Activated naive CD4-positive, alpha-beta T cell treated with anti-CD3 and anti-CD28 coated beads, Interleukin-2, amount 10 ng/mL, durations not matched to agents 7 days and 5 days (primary cell): ENCODE measurements at regions not wholly inside any gene's neighbourhood (a gene's known extent, or its start where the extent isn't known, plus 50 kb on each side); places are given as distances from the start of the nearest gene placed in this dataset.

Source experiments
- CTCF ChIA-PET: fragments of 350-600 bp; sonication (Branson Sonifier 250); formaldehyde crosslinking; loops from one replicate; lab custom pipeline; 2021; ENCODE audit warnings: antibody characterized with exemption; lab: Charles Lee
- DNase-seq: peaks from one replicate; pipeline ENCODE4 v3.0.0-alpha.2; 2020
- H3K27ac Mint-ChIP-seq: one replicate; pipeline ENCODE4 v1.8.0; 2021; ENCODE audit warnings: mild to moderate bottlenecking, moderate library complexity, mixed read lengths
- H3K27me3 Mint-ChIP-seq: one replicate; pipeline ENCODE4 v1.8.0; 2021; ENCODE audit warnings: mild to moderate bottlenecking, mixed read lengths
- H3K36me3 Mint-ChIP-seq: one replicate; pipeline ENCODE4 v1.8.0; 2021; ENCODE audit warnings: mixed read lengths
- H3K4me1 Mint-ChIP-seq: one replicate; pipeline ENCODE4 v1.8.0; 2021; ENCODE audit warnings: mixed read lengths
- H3K4me3 Mint-ChIP-seq: one replicate; pipeline ENCODE4 v1.8.0; 2021; ENCODE audit warnings: mild to moderate bottlenecking, moderate library complexity, mixed read lengths
- H3K9me3 Mint-ChIP-seq: one replicate; pipeline ENCODE4 v1.8.0; 2021; ENCODE audit warnings: mixed read lengths

DNA sequence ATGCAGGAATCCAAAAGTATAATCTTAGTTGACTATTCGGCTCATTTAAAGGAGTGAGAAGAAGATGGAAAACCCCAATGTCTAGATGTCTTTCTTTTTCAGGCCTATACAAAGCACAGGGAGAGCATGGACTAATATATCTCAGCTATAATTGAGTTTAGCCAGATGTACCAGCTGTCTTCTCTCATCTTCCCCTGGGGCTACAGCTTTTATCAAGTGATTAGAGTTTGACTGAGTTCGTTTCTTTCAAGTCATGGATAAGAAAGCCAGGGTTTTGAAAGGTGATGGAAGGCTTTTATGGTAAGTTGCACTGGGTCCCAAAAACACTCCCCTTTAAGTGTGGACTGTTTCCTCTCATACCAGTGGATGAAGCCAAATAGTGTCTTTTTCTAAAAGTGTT lies 1172.8 kb upstream of the TENM4 start:
- Mint-ChIP-seq H3K27me3 (no peaks in the 10 kb centered on the region), H3K27ac (no peak overlapping the region), H3K4me1 (no peaks in the 10 kb centered on the region), H3K36me3 (no peaks in the 10 kb centered on the region), H3K4me3 (no peak overlapping the region), H3K9me3 (peaks cover 5% of the 10 kb centered on the region)
- no peak for DNase-seq
- CTCF ChIA-PET, result no interaction called here

DNA sequence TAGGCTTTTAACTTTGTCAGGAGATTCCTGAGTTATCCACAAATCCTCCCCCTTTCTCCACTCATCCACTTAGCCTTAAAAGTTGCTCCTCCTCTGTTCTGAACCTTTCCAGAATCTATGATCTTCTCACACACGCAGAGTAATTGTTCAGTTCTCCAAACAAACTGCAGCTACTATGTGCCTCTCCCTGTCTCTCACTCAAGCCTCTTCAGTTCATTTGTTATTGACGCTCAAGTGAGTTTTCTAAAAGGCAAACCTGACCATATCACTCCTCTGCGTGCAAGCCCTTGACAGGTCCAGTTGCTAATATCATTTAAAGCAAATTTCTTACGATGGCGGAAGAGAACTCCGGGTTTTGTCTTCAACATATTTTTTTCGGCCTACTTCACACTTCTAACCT lies 1169.7 kb upstream of the TENM4 start:
- CTCF ChIA-PET, result no interaction called here
- H3K36me3 Mint-ChIP-seq, result no peaks in the 10 kb centered on the region
- no peaks in the 10 kb centered on the region for H3K27me3 Mint-ChIP-seq
- no peaks in the 10 kb centered on the region for H3K4me1 Mint-ChIP-seq
- peaks cover 6% of the 10 kb centered on the region for H3K9me3 Mint-ChIP-seq
- H3K4me3 Mint-ChIP-seq, result no peak overlapping the region
- no peak for DNase-seq
- no peak overlapping the region for H3K27ac Mint-ChIP-seq

DNA sequence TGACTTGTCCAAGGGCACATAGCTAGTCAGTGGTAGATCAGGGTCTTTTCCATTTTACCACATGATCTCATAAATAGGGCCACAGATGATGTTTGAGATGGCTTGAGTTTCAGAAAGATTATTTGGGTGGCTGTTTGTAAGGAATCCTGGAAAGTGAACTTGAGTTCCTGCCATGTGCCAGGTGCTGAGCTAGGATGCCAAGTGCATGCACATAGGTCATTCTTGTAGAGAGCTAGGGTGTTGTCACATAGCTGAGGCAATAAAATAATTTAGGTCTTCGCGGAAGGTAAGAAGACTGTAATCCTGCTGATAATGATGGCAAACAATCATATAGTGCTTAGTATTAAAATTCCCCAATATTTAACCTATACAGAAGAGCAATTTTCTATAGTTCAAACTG lies 1162.6 kb upstream of the TENM4 start:
- H3K27ac Mint-ChIP-seq, result no peak overlapping the region
- H3K9me3 Mint-ChIP-seq, result peaks cover 8% of the 10 kb centered on the region
- CTCF ChIA-PET, result no interaction called here
- no peaks in the 10 kb centered on the region for H3K4me1 Mint-ChIP-seq
- no peak overlapping the region for H3K4me3 Mint-ChIP-seq
- no peaks in the 10 kb centered on the region for H3K27me3 Mint-ChIP-seq
- no peaks in the 10 kb centered on the region for H3K36me3 Mint-ChIP-seq
- DNase-seq, result no peak

DNA sequence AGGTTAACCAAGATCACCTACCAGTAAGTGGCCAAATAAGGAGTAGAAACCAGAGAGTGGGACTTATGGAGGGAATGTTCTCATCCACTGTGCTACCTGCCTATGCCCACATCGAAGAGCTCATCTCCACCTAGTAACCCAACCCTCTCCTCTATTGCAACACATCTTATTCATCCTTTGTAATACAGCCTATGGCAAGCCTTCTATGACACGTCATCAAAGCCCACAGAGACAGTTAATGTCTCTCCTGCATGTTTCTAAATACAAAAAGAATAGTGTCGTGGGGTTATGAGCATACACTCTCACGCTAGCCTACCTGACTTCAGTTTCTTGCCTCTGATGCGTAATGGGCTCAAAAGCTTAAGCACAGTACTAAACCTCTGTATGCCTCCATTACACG lies 1158.1 kb upstream of the TENM4 start:
- CTCF ChIA-PET, result no interaction called here

DNA sequence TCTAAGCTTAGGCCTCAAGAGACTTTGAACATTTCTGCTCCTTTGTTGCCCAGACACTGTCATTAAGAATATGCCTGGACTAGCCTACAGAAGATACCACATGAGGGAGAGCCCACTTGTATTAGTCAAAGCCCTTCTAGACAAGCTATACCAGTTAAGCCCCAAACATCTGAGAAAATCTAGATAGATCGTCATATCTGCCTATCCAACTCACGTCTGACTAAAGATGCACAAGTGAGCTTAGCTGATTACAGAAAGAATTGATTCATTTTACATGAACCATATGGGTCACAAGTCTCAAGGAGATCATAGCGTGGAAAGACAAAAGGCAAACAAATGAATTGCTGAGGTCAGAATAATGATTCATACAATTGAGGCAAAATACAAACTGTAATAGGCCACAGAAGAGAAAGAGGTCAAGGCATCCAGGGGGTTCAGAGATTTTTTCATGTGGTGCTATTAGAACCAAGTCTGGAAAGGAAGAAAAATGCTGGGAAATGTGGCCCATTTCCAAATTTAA lies 1155.5 kb upstream of the TENM4 start:
- H3K36me3 Mint-ChIP-seq, result no peaks in the 10 kb centered on the region
- H3K27me3 Mint-ChIP-seq, result no peaks in the 10 kb centered on the region
- H3K9me3 Mint-ChIP-seq, result peaks cover 11% of the 10 kb centered on the region

More for the DNA sequence above, 1158.1 kb upstream of the TENM4 start:
- Mint-ChIP-seq H3K36me3 (no peaks in the 10 kb centered on the region), H3K4me1 (no peaks in the 10 kb centered on the region), H3K27me3 (no peaks in the 10 kb centered on the region), H3K27ac (no peak overlapping the region), H3K9me3 (peaks cover 12% of the 10 kb centered on the region), H3K4me3 (no peak overlapping the region)
- DNase-seq, result no peak

DNA sequence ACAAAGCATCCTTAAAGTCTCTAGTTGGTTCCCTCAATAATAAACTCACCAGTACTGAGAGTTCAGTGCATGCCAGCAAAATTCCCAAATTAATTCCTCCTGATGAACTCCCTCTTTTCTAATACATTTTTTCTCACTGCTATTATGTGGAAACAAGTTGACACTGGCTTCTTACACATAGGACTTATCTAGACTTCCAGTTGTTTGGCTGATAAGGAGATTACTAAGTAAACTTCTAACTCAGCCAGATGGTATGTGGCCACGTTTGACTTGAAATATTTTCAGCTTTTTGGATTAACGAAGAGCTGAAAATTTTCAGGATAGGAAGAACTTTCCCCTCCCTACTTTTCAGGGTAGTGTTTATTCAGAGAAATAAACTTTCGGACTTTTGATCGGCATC lies 1154.2 kb upstream of the TENM4 start:
- no peak overlapping the region for H3K27ac Mint-ChIP-seq
- H3K27me3 Mint-ChIP-seq, result no peaks in the 10 kb centered on the region
- H3K36me3 Mint-ChIP-seq, result no peaks in the 10 kb centered on the region
- H3K9me3 Mint-ChIP-seq, result peaks cover 10% of the 10 kb centered on the region
- no peak overlapping the region for H3K4me3 Mint-ChIP-seq
- no peaks in the 10 kb centered on the region for H3K4me1 Mint-ChIP-seq
- CTCF ChIA-PET, result no interaction called here
- no peak for DNase-seq

More for the DNA sequence above, 1155.5 kb upstream of the TENM4 start:
- Mint-ChIP-seq H3K4me3 (no peak overlapping the region), H3K27ac (no peak overlapping the region), H3K4me1 (no peaks in the 10 kb centered on the region)
- CTCF ChIA-PET, result no interaction called here
- no peak for DNase-seq

DNA sequence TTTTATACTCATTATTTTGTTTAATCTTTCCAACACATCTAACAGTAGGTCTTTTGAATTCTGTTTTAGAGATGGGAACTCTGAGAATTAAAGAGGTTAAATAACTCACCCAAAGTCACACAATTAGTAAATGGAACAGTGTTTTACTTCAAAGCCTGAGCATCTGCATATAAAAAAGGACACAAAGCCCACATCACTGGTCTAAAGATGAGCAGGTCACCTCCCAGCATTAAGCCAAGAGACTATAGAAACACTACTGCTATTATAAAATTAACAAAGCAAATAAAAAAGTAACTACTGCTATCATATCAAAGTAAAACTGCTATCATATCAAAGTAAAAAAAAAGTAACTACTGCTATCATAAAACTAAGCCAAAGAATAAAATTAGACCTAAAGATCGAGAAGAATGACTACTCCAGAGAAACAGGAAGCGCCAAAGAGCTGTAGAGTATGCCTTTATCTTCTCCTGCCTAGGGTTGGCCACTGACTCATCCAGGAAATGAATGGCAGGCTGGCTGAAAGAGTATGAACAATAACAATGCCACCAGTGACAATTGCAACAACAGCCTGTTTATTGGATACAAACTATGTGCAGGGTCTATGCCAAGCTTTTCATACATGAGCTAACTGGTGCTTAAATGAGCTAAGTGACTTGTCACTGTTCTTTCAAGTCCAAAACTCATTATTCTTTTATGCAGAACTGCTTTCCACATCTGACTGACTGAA lies 1153.0 kb upstream of the TENM4 start:
- H3K36me3 Mint-ChIP-seq, result no peaks in the 10 kb centered on the region
- peaks cover 9% of the 10 kb centered on the region for H3K9me3 Mint-ChIP-seq
- CTCF ChIA-PET, result no interaction called here
- no peaks in the 10 kb centered on the region for H3K27me3 Mint-ChIP-seq
- H3K27ac Mint-ChIP-seq, result no peak overlapping the region
- H3K4me1 Mint-ChIP-seq, result no peaks in the 10 kb centered on the region
- H3K4me3 Mint-ChIP-seq, result no peak overlapping the region
- no peak for DNase-seq

DNA sequence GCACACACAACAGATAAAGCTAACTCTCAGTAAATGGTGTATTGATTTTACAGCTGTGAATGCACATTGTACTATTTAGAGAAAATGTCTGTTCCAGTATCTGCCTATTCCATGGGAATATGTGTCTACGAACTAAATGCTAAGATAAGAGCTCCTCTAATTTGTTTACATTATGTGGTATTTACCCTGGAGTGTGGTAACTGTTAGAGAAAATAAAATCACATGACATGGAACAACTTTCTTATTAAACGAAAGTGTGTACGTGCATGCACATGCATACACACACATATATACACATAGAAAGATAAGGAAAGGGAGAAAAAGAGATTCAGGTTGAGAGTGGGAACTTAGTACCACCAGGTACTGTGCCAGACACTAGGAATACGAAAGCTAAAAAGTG lies 1151.7 kb upstream of the TENM4 start:
- Mint-ChIP-seq H3K9me3 (peaks cover 9% of the 10 kb centered on the region), H3K36me3 (no peaks in the 10 kb centered on the region), H3K27ac (no peak overlapping the region), H3K4me1 (no peaks in the 10 kb centered on the region), H3K27me3 (no peaks in the 10 kb centered on the region), H3K4me3 (no peak overlapping the region)
- no peak for DNase-seq
- CTCF ChIA-PET, result no interaction called here

DNA sequence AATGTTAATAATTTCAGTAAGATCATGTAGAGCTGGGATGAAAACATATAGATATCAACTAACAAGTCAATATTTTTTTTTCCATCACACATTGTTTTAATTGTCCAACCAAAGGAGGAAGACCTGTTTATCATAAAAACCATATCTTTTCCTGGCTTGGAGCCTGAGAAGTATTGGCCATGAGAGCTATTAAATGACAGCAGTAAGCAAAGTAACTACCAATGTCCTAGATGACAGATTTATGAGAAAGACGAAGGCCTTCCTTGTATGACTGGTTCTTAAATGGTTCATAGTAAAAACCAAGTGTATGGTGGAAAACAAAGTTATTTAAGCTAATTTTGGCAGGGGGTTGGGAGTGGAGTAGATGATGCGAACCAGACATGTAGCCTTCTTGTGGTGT lies 1147.1 kb upstream of the TENM4 start:
- Mint-ChIP-seq H3K36me3 (no peaks in the 10 kb centered on the region), H3K4me3 (no peak overlapping the region), H3K27me3 (no peaks in the 10 kb centered on the region), H3K9me3 (peaks cover 10% of the 10 kb centered on the region), H3K27ac (no peak overlapping the region), H3K4me1 (no peaks in the 10 kb centered on the region)
- no peak for DNase-seq
- CTCF ChIA-PET, result no interaction called here

DNA sequence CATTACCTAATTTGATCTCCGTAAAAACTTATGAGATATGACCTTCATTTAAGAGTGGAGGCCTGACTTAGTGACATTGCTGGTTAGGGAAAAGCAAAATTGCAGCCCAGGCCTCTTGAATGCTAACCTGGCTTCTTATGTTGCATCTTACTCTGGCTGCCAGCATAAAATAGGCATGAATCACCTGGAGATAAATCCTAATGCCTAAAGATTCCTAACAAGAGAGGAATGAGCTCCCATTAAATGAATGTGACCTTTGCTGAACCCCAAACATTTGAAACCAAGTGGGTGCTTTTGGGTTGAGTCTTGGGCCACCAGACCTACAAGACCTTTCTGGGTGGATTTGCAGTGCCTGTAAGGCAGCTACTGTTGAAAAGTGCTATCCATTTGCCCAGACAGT lies 1145.6 kb upstream of the TENM4 start:
- Mint-ChIP-seq H3K9me3 (peaks cover 11% of the 10 kb centered on the region), H3K4me1 (no peaks in the 10 kb centered on the region), H3K4me3 (no peak overlapping the region), H3K36me3 (no peaks in the 10 kb centered on the region), H3K27me3 (no peaks in the 10 kb centered on the region), H3K27ac (no peak overlapping the region)
- CTCF ChIA-PET, result no interaction called here
- no peak for DNase-seq

DNA sequence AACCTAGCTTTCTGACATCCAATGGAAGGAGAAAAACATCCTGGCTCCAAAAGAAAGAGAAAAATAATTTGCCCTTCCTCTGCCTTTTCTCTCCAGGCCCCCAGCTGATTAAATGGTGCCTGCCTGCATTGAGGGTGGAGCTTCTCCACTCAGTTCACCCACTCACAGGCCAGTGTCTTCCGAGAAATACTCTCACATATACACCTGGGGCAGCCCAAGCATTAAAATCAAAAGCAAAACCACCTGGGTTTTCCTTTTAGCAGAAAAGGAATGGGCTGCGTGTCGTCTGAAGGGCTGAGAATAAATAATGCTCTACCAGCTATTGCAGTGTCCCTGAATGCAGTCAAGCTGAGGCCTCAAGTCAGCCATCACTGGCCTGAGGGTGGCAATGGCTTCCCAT lies 1143.8 kb upstream of the TENM4 start:
- no peaks in the 10 kb centered on the region for H3K27me3 Mint-ChIP-seq
- no peaks in the 10 kb centered on the region for H3K4me1 Mint-ChIP-seq
- H3K36me3 Mint-ChIP-seq, result no peaks in the 10 kb centered on the region
- no peak for DNase-seq
- peaks cover 11% of the 10 kb centered on the region for H3K9me3 Mint-ChIP-seq
- H3K27ac Mint-ChIP-seq, result no peak overlapping the region
- no peak overlapping the region for H3K4me3 Mint-ChIP-seq
- CTCF ChIA-PET, result no interaction called here

DNA sequence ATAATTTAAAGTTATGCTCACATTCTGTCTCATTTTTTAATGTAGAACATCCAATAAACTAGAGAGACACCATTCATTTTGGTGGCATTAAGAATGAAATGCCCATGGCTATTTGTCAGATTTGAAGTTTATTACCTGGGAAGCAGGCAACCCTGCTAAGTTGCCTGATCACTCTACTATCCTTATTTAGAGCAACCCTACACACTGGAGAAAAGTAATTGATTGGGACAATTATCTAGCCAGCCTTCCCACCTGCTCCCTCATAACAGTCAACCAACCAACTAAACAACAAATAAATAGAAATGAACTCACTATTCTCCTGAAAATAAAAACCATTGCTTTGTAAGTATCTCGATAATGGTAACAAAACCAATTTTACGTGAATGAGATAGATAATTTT lies 1129.0 kb upstream of the TENM4 start:
- Mint-ChIP-seq H3K9me3 (peaks cover 14% of the 10 kb centered on the region), H3K27me3 (no peaks in the 10 kb centered on the region), H3K4me3 (no peak overlapping the region), H3K4me1 (no peaks in the 10 kb centered on the region), H3K27ac (no peak overlapping the region), H3K36me3 (no peaks in the 10 kb centered on the region)
- CTCF ChIA-PET, result no interaction called here
- DNase-seq, result no peak

DNA sequence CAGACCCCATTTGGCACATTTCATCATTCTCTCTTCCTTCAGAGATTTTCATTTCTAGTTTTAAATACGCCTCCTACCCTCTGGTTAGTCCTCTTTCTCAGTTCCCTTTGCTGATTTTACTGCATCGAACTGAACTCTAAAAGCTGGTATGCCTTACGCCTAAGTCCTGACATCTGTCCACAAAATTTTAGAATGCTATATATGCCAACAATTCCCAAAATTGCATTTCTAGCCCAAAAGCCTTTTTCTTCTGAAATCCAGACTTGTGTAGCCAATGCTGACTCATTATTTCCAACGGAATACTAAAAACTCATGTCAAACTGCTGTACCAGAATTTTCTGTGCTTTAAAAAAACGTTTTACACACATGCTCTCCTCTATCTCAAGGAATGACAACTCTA lies 1124.4 kb upstream of the TENM4 start:
- H3K36me3 Mint-ChIP-seq, result no peaks in the 10 kb centered on the region
- no peak overlapping the region for H3K27ac Mint-ChIP-seq
- CTCF ChIA-PET, result no interaction called here
- H3K4me3 Mint-ChIP-seq, result no peak overlapping the region
- H3K27me3 Mint-ChIP-seq, result no peaks in the 10 kb centered on the region
- peaks cover 10% of the 10 kb centered on the region for H3K9me3 Mint-ChIP-seq
- H3K4me1 Mint-ChIP-seq, result no peaks in the 10 kb centered on the region
- no peak for DNase-seq

DNA sequence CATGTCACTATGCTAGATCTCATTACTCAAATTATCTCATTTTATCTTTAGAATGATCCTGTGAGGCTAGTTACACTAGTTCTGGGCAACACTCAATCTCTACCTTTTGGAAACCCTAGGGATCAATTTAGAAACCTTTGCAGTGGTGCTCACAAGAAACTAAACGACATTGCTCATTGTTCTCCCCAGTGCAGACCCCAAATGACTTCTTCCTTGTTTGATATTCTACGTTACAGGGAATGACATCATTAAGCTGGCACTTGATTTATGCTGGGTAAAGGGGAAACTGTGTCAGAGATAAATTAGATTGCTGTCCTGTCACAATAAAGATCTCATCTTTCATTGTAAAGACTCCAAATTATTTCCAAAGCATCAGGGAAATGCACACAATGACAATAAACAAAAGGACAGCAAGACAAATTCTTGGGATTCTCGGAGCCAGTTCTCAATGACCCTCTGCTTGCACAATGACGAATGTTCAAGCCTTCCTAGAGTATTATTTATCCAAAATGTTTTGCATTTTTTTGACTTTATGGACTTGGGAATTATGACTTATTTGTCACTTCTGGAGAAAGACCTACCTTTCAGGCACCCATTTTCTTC lies 1121.8 kb upstream of the TENM4 start:
- H3K27ac Mint-ChIP-seq, result no peak overlapping the region
- no peaks in the 10 kb centered on the region for H3K27me3 Mint-ChIP-seq
- no peaks in the 10 kb centered on the region for H3K36me3 Mint-ChIP-seq
- DNase-seq, result no peak
- peaks cover 10% of the 10 kb centered on the region for H3K9me3 Mint-ChIP-seq
- H3K4me3 Mint-ChIP-seq, result no peak overlapping the region
- H3K4me1 Mint-ChIP-seq, result no peaks in the 10 kb centered on the region
- CTCF ChIA-PET, result no interaction called here

DNA sequence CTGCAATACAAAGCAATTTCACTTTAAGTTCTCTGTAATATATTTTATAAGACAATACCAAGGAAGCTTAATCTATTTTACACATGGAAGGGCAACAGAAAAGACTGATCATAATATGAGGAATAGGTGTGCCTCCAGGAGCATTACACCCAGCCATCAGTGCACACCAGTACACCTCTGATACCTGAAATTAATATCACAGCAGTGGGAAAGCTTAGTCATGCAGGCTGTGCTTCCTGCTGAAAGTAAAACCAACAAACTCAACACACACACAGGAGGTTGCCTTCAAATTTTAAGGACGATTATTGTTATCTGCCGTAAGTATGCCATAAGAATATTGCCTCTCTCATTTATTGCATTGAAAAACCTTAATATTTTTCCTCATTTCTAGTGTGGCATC lies 1119.1 kb upstream of the TENM4 start:
- no peaks in the 10 kb centered on the region for H3K27me3 Mint-ChIP-seq
- peaks cover 11% of the 10 kb centered on the region for H3K9me3 Mint-ChIP-seq
- H3K36me3 Mint-ChIP-seq, result no peaks in the 10 kb centered on the region
- no peak overlapping the region for H3K27ac Mint-ChIP-seq
- no peak for DNase-seq
- H3K4me1 Mint-ChIP-seq, result no peaks in the 10 kb centered on the region
- H3K4me3 Mint-ChIP-seq, result no peak overlapping the region
- CTCF ChIA-PET, result no interaction called here
